Neural progenitor cell (in vitro differentiated cells): ENCODE measurements at regions not wholly inside any gene's neighbourhood (a gene's known extent, or its start where the extent isn't known, plus 50 kb on each side); places are given as distances from the start of the nearest gene placed in this dataset.

Experiments used
- DNase-seq: peaks from one replicate; pipeline ENCODE4 v3.0.0-alpha.2; 2016; ENCODE audit warnings: low spot score
- H2AFZ ChIP-seq: fragments of 200-600 bp; sonication (generic); replicated peaks from 2 replicates; pipeline ENCODE4 v1.6.1; 2016; ENCODE audit warnings: antibody characterized with exemption
- H3F3A ChIP-seq: fragments of 200-600 bp; sonication (generic); 2 replicates; pipeline ENCODE4 v1.6.1; 2016; ENCODE audit warnings: antibody characterized with exemption, low read depth
- H3K27ac ChIP-seq: fragments of 200-600 bp; sonication (generic); 2 replicates; pipeline ENCODE4 v1.5.1; 2016; ENCODE audit warnings: mild to moderate bottlenecking
- H3K27me3 ChIP-seq: fragments of 200-600 bp; sonication (generic); 2 replicates; pipeline ENCODE4 v1.6.1; 2016; ENCODE audit warnings: mild to moderate bottlenecking, moderate library complexity
- H3K36me3 ChIP-seq: fragments of 200-600 bp; sonication (generic); 2 replicates; pipeline ENCODE4 v1.5.1; 2016
- H3K4me1 ChIP-seq: fragments of 200-600 bp; sonication (generic); 2 replicates; pipeline ENCODE4 v1.6.1; 2016; ENCODE audit warnings: mixed run types
- H3K4me2 ChIP-seq: fragments of 200-600 bp; sonication (generic); 2 replicates; pipeline ENCODE4 v1.6.1; 2016
- H3K4me3 ChIP-seq: fragments of 200-600 bp; sonication (generic); 2 replicates; pipeline ENCODE4 v1.5.1; 2016
- H3K79me2 ChIP-seq: fragments of 200-600 bp; sonication (generic); 2 replicates; pipeline ENCODE4 v1.6.1; 2016; ENCODE audit warnings: low read depth
- H3K9ac ChIP-seq: fragments of 200-600 bp; sonication (generic); 2 replicates; pipeline ENCODE4 v1.6.1; 2016
- H3K9me3 ChIP-seq: fragments of 200-600 bp; sonication (generic); 2 replicates; pipeline ENCODE4 v1.5.1; 2016; ENCODE audit warnings: low read depth
- H4K20me1 ChIP-seq: fragments of 200-600 bp; sonication (generic); 2 replicates; pipeline ENCODE4 v1.6.1; 2016; ENCODE audit warnings: low read depth
- H3K27ac Mint-ChIP-seq: 3 replicates; pipeline ENCODE4 v1.8.0; 2021; ENCODE audit warnings: mixed read lengths
- H3K27me3 Mint-ChIP-seq: 2 replicates; pipeline ENCODE4 v1.8.0; 2022; ENCODE audit warnings: low read depth, mild to moderate bottlenecking, inconsistent platforms, moderate library complexity, mixed read lengths; ENCODE audit not compliant: insufficient read depth
- H3K36me3 Mint-ChIP-seq: 3 replicates; pipeline ENCODE4 v1.8.0; 2021; ENCODE audit warnings: mixed read lengths
- H3K4me1 Mint-ChIP-seq: 3 replicates; pipeline ENCODE4 v1.8.0; 2021; ENCODE audit warnings: mixed read lengths
- H3K4me3 Mint-ChIP-seq: 3 replicates; pipeline ENCODE4 v1.8.0; 2021; ENCODE audit warnings: mild to moderate bottlenecking, moderate library complexity, mixed read lengths
- H3K9me3 Mint-ChIP-seq: 3 replicates; pipeline ENCODE4 v1.8.0; 2020; ENCODE audit warnings: mixed read lengths
- EZH2 ChIP-seq: fragments of 200-600 bp; sonication (generic); IDR thresholded peaks from 2 replicates; pipeline ENCODE4 v1.6.1; 2017; ENCODE audit warnings: antibody characterized with exemption, mild to moderate bottlenecking, moderate library complexity
- EZH2phosphoT487 ChIP-seq: fragments of 200-600 bp; sonication (generic); IDR thresholded peaks from 2 replicates; pipeline ENCODE4 v1.6.1; 2017; ENCODE audit warnings: antibody characterized with exemption
- TF ChIP-seq, protein P1 (sequence below): fragments of 200-600 bp; sonication (generic); IDR thresholded peaks from 2 replicates; pipeline ENCODE4 v1.5.1; 2017; ENCODE audit warnings: antibody characterized with exemption, mild to moderate bottlenecking

DNA sequence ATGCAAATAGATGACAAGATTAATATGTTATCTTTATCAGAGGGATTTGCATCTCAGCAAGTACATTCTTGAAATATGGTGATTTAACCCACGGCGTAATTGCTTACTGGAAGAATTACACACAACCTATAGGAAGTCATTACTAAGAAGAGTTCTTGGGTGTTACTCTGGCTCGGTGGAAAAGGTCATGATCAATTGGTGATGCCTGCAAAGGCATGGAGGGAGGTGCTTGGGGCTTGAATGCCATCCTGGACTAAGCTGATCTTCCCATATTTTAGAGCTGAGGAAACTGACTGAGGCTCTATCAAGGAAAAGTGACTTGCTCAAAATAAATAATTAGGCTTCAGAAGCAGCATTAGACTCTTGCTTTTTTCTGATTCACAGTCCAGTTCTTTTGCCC lies 137.5 kb upstream of the JUN start:
- H3K4me3 ChIP-seq = no peak overlapping the region
- no peaks in the 10 kb centered on the region for H3K4me1 ChIP-seq
- Mint-ChIP-seq H3K36me3 (no peaks in the 10 kb centered on the region), H3K27ac (no peak overlapping the region), H3K9me3 (no peaks in the 10 kb centered on the region), H3K4me3 (no peak overlapping the region), H3K27me3 (peaks cover 7% of the 10 kb centered on the region), H3K4me1 (no peaks in the 10 kb centered on the region)
- no peak overlapping the region for H3K27ac ChIP-seq
- H3K79me2 ChIP-seq = no peaks in the 10 kb centered on the region
- no peaks in the 10 kb centered on the region for H3K36me3 ChIP-seq
- no peak overlapping the region for H3K4me2 ChIP-seq
- DNase-seq = no peak
- no peak overlapping the region for H2AFZ ChIP-seq
- TF ChIP-seq EZH2phosphoT487 = no peak
- TF ChIP-seq EZH2 = no peak
- TF ChIP-seq, protein P1, sequence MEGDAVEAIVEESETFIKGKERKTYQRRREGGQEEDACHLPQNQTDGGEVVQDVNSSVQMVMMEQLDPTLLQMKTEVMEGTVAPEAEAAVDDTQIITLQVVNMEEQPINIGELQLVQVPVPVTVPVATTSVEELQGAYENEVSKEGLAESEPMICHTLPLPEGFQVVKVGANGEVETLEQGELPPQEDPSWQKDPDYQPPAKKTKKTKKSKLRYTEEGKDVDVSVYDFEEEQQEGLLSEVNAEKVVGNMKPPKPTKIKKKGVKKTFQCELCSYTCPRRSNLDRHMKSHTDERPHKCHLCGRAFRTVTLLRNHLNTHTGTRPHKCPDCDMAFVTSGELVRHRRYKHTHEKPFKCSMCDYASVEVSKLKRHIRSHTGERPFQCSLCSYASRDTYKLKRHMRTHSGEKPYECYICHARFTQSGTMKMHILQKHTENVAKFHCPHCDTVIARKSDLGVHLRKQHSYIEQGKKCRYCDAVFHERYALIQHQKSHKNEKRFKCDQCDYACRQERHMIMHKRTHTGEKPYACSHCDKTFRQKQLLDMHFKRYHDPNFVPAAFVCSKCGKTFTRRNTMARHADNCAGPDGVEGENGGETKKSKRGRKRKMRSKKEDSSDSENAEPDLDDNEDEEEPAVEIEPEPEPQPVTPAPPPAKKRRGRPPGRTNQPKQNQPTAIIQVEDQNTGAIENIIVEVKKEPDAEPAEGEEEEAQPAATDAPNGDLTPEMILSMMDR = no peak
- H3F3A ChIP-seq = no peaks in the 10 kb centered on the region
- no peaks in the 10 kb centered on the region for H3K9me3 ChIP-seq
- H3K27me3 ChIP-seq = no peaks in the 10 kb centered on the region
- no peaks in the 10 kb centered on the region for H4K20me1 ChIP-seq
- no peak overlapping the region for H3K9ac ChIP-seq

DNA sequence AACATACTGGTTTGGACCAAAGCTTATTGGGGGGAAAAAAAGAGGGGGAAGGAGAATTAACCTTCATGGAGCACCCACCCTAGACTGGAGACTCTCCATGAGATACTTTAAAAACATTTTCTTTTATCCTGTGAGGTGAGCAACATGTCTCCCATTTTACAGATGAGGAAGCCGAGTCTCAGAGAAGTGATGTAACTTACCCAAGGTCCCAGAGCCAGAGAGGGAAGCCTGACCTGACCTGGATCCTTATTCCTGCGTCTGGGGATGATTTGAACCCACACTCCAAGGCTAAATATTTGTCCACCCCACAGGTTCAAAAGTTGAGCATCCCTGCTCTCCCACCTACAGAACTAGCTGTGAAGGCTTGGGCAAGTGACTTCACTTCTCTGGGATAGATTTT lies 137.9 kb upstream of the JUN start:
- H3K36me3 Mint-ChIP-seq = no peaks in the 10 kb centered on the region
- Histone ChIP-seq H3K79me2 (no peaks in the 10 kb centered on the region), H3K27ac (no peak overlapping the region), H3K9me3 (no peaks in the 10 kb centered on the region), H3K4me3 (no peak overlapping the region), H3F3A (no peaks in the 10 kb centered on the region), H3K36me3 (no peaks in the 10 kb centered on the region), H4K20me1 (no peaks in the 10 kb centered on the region), H3K27me3 (no peaks in the 10 kb centered on the region), H2AFZ (no peak overlapping the region), H3K9ac (no peak overlapping the region), H3K4me2 (no peak overlapping the region), H3K4me1 (peaks cover 1% of the 10 kb centered on the region)
- no peak for DNase-seq
- H3K27me3 Mint-ChIP-seq = peaks cover 7% of the 10 kb centered on the region
- no peak overlapping the region for H3K4me3 Mint-ChIP-seq
- no peak overlapping the region for H3K27ac Mint-ChIP-seq
- H3K9me3 Mint-ChIP-seq = no peaks in the 10 kb centered on the region
- H3K4me1 Mint-ChIP-seq = no peaks in the 10 kb centered on the region
- TF ChIP-seq EZH2phosphoT487 = no peak
- TF ChIP-seq, protein P1 = no peak
- TF ChIP-seq EZH2 = no peak

DNA sequence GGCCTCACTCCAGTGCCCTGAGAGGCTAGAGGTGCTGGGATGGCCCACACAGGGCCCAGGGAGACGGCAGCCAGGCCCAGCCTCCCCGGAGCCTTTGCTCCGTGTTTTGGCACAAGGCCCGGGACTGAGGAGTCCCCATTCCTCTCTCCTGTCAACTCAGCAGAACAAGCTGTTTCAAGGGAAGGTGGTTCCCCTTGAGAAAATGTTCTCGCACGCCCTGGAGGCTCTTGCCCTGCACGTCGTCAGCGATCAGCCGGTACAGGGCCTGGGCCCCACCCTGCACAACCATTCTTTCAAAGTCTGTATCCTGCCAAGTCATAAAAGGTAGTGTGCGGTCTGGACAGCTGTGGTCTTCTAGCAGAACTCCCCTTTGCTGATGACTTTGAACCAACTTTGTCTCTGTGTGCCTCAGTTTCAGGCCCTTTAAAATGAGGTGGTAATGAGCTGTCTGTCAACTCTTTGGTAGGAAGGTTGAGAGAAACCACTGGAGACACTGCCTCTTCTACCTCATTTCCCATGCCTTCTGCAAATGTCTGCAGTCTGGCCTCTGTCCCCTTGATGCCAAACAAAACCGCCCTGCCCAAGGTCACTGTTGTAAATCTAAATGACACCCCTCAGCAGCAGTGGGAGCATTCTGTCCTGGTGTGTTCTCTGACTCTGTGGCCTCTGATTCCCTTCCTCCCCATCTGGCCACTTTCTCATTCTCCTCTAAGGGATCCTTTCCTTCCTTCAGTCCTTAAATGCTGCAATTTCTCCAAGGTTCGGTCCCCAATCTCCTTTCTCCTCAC lies 138.6 kb upstream of the JUN start:
- no peaks in the 10 kb centered on the region for H3K36me3 ChIP-seq
- Mint-ChIP-seq H3K4me3 (no peak overlapping the region), H3K27ac (peak overlapping the region; percentile 31), H3K4me1 (no peaks in the 10 kb centered on the region), H3K27me3 (peaks cover 7% of the 10 kb centered on the region), H3K9me3 (no peaks in the 10 kb centered on the region), H3K36me3 (no peaks in the 10 kb centered on the region)
- no peak overlapping the region for H2AFZ ChIP-seq
- no peaks in the 10 kb centered on the region for H4K20me1 ChIP-seq
- peaks cover 6% of the 10 kb centered on the region for H3K4me1 ChIP-seq
- no peak overlapping the region for H3K4me3 ChIP-seq
- no peak for TF ChIP-seq EZH2
- TF ChIP-seq, protein P1 = no peak
- no peak for TF ChIP-seq EZH2phosphoT487
- H3K9ac ChIP-seq = no peak overlapping the region
- no peak for DNase-seq
- no peaks in the 10 kb centered on the region for H3K79me2 ChIP-seq
- no peaks in the 10 kb centered on the region for H3K27me3 ChIP-seq
- no peaks in the 10 kb centered on the region for H3K9me3 ChIP-seq
- H3K27ac ChIP-seq = no peak overlapping the region
- H3F3A ChIP-seq = no peaks in the 10 kb centered on the region
- no peak overlapping the region for H3K4me2 ChIP-seq
